ENCODE measurements at regions not wholly inside any gene's neighbourhood (a gene's known extent, or its start where the extent isn't known, plus 50 kb on each side); places are given as distances from the start of the nearest gene placed in this dataset.
"Not testable (repeated sequence)": the region's sequence is repeated elsewhere in the genome, so short reads cannot be mapped to it uniquely, and the experiment has no call there.

- DNase-seq, result no peak
Measured at GRCh38 chr2:239596253-239596652, 195.4 kb upstream of the HDAC4 start.

- no peak for DNase-seq
Measured at GRCh38 chr2:239595726-239596125, 194.9 kb upstream of the HDAC4 start.

DNA sequence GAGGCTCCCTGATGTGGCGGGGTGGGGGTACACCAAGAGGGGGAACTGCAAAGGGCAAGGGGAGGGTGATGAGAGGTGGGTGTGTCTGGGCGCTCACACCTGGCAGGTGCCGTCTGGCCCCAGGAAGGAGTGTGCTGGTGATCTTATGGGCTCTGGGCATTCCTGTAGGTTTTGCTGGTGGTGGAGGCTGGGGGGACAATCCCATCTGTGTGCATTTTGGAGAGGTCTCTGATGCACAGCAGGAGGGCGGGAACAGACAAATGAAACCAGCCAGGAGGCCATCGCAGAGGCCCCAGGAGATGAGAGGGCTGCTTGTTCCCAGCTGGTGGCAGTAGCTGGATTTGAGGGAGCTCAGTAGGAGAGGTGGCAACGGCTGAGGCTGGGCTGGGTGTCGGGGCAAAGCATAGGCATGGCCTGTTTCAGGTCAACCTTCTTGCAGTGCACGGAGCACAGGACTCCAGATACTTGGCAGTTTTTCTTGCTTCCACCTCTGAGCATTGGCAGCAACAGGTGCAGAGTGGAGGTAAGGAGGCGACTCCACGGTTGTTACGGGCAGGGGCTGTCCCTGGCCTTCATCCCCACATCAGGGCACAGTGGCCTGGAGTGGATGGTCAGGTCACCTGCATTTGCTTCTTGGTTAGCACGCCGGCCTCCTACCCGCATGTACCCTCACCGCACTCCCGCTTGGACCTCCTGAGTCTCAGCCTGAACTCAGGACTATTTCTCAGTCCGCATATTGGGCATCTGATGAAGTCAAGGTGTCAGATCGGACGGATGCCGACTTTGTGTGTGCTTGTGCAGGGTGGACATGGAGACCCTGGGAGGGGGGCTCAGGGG lies 194.2 kb upstream of the HDAC4 start:
- no peak for DNase-seq

DNA sequence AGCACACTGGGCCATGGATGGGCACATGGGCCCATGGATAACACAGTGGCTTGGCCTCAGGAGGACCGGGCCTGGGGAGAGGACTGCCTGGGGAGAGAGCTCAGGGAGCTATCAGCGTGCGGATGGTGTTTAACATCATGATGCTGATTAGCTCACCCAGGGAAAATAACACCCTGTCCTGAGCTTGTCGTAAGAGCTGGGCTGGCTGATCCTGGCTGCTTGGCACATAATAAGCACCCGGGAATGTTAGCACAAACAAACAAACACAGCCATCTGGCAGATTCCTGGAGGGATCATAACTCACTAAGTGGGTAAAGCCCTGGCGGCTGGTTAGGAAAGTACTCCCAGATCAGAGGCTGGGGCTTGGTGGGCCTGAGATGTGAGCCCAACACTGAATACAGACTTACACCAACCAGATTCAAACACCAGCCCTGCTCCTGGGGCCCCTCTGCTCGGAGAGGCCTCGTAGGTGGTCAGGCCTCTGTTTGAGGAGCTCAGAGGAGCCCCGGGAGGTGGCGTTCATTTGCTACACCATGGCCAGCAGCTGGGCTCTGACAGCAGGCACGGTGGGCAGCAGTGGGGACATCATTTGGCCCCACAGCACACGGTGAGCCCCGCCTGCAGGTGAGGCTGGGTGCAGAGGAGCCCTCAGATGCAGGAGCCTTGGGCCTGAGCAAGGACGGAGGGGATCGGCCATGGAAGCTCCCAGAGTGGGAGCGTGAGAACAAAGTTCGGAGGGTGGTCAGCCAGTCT lies 193.4 kb upstream of the HDAC4 start:
- DNase-seq, result no peak

DNA sequence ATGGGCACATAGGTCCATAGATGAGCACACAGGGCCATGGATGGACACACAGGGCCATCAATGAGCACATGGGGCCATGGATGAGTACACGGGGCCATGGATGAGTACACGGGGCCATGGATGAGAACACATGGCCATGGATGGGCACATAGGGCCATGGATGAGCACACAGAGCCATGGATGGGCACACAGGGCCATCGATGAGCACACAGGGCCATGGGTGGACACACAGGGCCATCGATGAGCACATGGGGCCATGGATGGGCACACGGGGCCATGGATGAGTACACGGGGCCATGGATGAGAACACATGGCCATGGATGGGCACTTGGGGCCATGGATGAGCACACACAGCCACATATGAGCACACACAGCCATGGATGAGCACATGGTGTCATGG lies 192.6 kb upstream of the HDAC4 start:
- DNase-seq, result no peak

- DNase-seq, result not testable (repeated sequence)
Measured at GRCh38 chr2:239592629-239593290, 191.9 kb upstream of the HDAC4 start.

- DNase-seq, result no peak
Measured at GRCh38 chr2:239590995-239591915, 190.4 kb upstream of the HDAC4 start.

DNA sequence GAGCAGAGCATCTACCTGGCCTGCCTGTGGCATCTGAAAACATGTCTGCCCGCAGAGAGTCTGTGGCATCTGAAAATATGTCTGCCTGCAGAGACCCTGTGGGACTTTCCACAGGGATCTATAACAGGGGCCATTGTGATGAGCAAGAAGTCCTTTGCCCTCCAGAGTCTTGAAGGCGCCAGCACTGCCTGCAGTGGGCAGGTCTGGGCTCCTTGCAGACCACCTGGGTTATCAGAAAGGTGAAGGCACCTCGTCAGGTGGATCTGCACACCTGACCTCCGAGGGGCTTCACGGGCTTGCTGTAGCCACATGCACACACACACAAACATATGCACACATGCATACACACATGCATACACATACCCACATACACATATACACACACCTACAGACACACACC lies 189.5 kb upstream of the HDAC4 start:
- no peak for DNase-seq

- DNase-seq, result no peak
Measured at GRCh38 chr2:239589833-239590232, 189.0 kb upstream of the HDAC4 start.

GRCh38 chr2:239589270-239589825 lies 188.5 kb upstream of the HDAC4 start:
- no peak for DNase-seq

- no peak for DNase-seq
Measured at GRCh38 chr2:239588451-239589269, 187.8 kb upstream of the HDAC4 start.

GRCh38 chr2:239587841-239588240 lies 187.0 kb upstream of the HDAC4 start:
- DNase-seq, result no peak

DNA sequence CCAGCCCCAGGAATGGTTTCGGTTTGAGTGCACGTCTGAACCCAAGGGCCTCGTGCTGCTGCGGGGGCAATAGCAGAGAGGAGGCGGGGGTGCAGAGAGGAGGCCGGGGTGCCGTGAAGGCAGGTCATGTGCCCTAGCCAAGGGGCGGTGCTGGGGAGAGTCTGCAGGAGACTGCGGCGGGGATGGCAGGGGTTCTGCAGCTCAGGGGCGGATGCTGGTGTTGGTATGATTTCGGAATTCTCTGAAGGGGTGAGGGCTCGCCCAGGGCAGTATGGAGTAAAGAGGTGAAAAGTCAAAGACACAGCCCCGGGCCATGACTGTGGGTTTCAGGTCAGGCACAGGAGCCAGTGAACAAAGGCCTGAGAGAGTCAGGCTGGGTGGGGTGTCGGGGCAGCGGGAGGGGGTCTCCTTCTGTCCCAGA lies 186.5 kb upstream of the HDAC4 start:
- no peak for DNase-seq

DNA sequence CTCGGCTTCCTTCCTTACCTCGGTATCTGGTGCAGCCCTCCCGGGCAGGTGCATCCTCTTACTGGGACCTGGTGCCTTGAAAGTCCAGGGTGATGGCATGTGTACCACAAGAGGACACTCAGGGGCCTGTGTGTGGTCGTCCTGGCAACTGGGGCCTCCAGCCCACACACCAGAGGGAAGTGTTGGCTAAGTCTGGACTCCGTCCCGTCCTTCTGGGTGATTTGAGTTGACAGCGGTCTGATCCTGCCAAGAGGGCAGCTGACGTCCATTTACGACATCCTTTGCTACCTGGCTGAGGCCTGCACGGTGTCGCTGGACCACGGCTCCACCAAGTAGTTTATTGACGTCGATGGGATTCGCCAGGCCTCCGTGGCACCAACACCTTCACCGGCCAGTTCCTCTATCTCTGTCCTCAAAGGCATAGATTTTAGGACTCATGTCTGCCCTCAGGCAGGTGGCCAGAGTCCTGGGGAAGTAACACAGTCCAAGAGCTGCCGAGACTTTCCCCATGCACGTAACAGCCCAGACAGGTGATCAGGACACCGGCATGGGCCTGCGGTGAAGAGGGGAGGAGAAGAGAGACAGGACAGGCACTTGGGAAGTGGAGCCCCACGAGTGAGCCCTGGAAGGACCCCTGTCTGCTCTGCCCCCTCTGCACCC lies 186.0 kb upstream of the HDAC4 start:
- DNase-seq, result no peak

GRCh38 chr2:239585422-239585821 lies 184.6 kb upstream of the HDAC4 start:
- DNase-seq, result no peak

- no peak for DNase-seq
Measured at GRCh38 chr2:239584986-239585385, 184.2 kb upstream of the HDAC4 start.

GRCh38 chr2:239583879-239584859 lies 183.3 kb upstream of the HDAC4 start:
- DNase-seq, result no peak

DNA sequence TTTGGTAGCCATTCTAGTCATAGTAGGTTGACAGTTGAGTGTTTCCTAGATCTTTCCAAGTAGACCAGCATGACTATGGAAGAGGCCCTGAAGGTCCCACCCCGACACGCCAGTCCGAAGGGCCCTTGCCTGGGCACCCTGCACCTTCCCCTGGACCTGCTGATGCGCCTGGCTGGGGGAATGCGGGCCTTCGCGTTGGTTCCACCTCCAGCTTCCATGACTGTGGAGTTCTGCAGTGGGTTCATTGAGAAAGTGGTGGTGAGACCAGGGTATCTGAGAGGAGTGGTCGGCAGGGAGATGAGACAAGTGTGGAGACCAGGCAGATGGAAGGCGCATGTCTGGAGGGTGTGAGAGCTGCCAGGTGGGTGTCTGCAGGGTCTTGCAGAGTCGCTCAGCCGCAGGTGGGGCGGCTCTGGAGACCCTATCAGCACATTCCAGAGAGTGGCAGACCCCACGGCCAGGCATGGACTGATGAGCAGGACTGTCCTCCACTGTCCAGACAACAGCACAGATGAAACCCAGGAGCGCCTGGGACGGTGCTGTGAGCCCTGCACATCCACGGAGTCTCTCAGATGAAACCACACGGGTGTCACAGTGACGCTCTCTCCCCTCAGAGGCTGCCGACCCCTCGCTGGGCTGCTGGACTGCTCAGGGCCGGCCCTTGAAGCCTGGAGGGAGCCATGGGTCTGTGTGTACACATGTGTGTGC lies 182.5 kb upstream of the HDAC4 start:
- DNase-seq, result no peak

DNA sequence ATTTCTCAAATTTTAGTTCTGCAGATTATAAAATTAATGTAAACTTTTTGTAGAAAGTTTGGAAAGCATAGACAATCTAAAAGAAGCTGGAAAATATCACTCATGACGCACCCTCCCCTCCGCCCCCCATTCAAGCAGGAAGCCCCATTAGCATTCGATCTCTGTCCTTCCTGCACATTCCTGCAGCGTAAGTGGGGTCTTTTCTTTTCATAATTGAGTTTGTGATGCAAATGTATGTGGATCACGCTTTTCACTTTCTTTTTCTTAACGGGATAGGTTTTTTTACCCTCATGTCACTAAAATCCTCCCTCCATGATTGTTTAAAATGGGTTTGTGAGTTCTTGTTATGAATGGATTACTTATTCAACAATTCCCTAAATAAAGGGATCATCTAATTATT lies 181.7 kb upstream of the HDAC4 start:
- DNase-seq, result no peak

Data from fibroblast of skin of back (primary cell).